ENCODE measurements at regions not wholly inside any gene's neighbourhood (a gene's known extent, or its start where the extent isn't known, plus 50 kb on each side); places are given as distances from the start of the nearest gene placed in this dataset.

- no peak for TF ChIP-seq CTCF (conservative IDR thresholded peaks at IDR 0.05)
- H3K27ac ChIP-seq = no peak overlapping the region
Observed at GRCh38 chr20:39145921-39146320, 183.8 kb downstream of the DHX35 start.

GRCh38 chr20:39144757-39145156 lies 182.6 kb downstream of the DHX35 start:
- no peak overlapping the region for H3K27ac ChIP-seq
- no peak for TF ChIP-seq CTCF (conservative IDR thresholded peaks at IDR 0.05)

- no peak for TF ChIP-seq CTCF (conservative IDR thresholded peaks at IDR 0.05)
Observed at GRCh38 chr20:39142407-39143096, 180.4 kb downstream of the DHX35 start.

GRCh38 chr20:39137299-39137698 lies 175.2 kb downstream of the DHX35 start:
- no peak overlapping the region for H3K27ac ChIP-seq
- TF ChIP-seq CTCF (conservative IDR thresholded peaks at IDR 0.05) = no peak

More at GRCh38 chr20:39142407-39143096, 180.4 kb downstream of the DHX35 start:
- no peak overlapping the region for H3K27ac ChIP-seq

GRCh38 chr20:39136798-39137197 lies 174.7 kb downstream of the DHX35 start:
- H3K27ac ChIP-seq = no peak overlapping the region
- TF ChIP-seq CTCF (conservative IDR thresholded peaks at IDR 0.05) = no peak

GRCh38 chr20:39135885-39136544 lies 173.9 kb downstream of the DHX35 start:
- no peak for TF ChIP-seq CTCF (conservative IDR thresholded peaks at IDR 0.05)
- H3K27ac ChIP-seq = no peak overlapping the region

- no peak for TF ChIP-seq CTCF (conservative IDR thresholded peaks at IDR 0.05)
- no peak overlapping the region for H3K27ac ChIP-seq
Observed at GRCh38 chr20:39133201-39133600, 171.1 kb downstream of the DHX35 start.

Measured in VCaP (cell line).